Stimulated activated naive CD8-positive, alpha-beta T cell treated with anti-CD3 and anti-CD28 coated beads, Interleukin-15, amount 100 ng/mL, for 72 hours (primary cell): ENCODE measurements at regions not wholly inside any gene's neighbourhood (a gene's known extent, or its start where the extent isn't known, plus 50 kb on each side); places are given as distances from the start of the nearest gene placed in this dataset.
A peak's percentile ranks its signal among the peaks of the same experiment; 100 is the strongest.

Experiments used
- ATAC-seq: fragments of 150-1000 bp; cut with Tn5 transposase; 2 replicates; pipeline ENCODE4 v1.10.0; 2021; ENCODE audit warnings: mild to moderate bottlenecking, moderate library complexity
- DNase-seq, 2 donors: peaks; one replicate each; pipeline ENCODE4 v3.0.0; 2021 to 2022
- H3K27ac Mint-ChIP-seq, 2 donors: one replicate each; pipeline ENCODE4 v1.8.0; 2022; ENCODE audit warnings: mild to moderate bottlenecking in 2 of 2, mixed read lengths in 2 of 2, moderate library complexity in 2 of 2
- H3K27me3 Mint-ChIP-seq: one replicate; pipeline ENCODE4 v1.8.0; 2022; ENCODE audit warnings: mixed read lengths
- H3K4me1 Mint-ChIP-seq: one replicate; pipeline ENCODE4 v1.8.0; 2022; ENCODE audit warnings: mild to moderate bottlenecking, mixed read lengths
- H3K4me3 Mint-ChIP-seq, 2 donors: one replicate each; pipeline ENCODE4 v1.8.0; 2022; ENCODE audit warnings: mild to moderate bottlenecking in 2 of 2, mixed read lengths in 2 of 2, moderate library complexity in 1 of 2
- H3K9me3 Mint-ChIP-seq, 2 donors: one replicate each; pipeline ENCODE4 v1.8.0; 2022; ENCODE audit warnings: mixed read lengths in 2 of 2

DNA sequence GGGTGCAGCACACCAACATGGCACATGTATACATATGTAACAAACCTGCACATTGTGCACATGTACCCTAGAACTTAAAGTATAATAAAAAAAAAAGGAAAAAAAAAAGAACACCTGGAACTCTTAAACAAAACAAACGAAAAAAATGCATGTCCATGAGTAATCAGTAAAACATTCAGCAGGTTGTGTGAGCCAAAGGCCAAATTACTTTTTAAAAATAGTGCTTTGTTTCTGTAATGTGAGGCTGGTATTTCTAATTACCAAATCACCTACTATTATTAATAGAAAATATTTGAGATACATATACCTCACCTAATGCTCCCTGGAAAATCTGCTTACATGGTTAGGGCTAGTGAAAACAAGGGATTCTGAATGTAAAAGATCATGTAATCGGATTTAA lies 294.4 kb upstream of the NR5A2 start:
- no peak for ATAC-seq
- H3K9me3 Mint-ChIP-seq = no peaks in the 10 kb centered on the region
- DNase-seq = no peak
- peaks cover 7% of the 10 kb centered on the region for H3K27me3 Mint-ChIP-seq
- no peak overlapping the region for H3K27ac Mint-ChIP-seq
- no peaks in the 10 kb centered on the region for H3K4me1 Mint-ChIP-seq
- H3K4me3 Mint-ChIP-seq = no peak overlapping the region

DNA sequence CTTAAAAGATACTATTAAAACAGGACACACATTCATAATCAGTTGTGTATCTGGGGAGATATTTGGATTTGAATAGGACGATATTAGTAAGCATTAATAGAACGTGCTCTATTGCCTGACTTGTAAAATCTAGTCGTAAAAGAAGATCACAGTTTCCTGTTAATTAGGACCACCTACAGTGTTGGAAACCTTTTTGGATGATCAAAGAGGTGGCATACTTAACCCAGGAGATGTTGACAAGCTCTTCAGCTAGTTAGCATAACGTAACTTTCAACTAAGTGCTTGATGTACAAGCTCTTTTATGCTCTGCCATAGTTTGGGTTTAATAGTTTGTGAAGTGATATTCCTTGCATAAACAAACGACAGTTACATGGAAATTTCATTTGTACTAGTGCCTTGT lies 293.3 kb upstream of the NR5A2 start:
- H3K27ac Mint-ChIP-seq = no peak overlapping the region
- no peak for DNase-seq
- no peak overlapping the region for H3K4me3 Mint-ChIP-seq
- H3K4me1 Mint-ChIP-seq = no peaks in the 10 kb centered on the region
- peaks cover 4% of the 10 kb centered on the region for H3K27me3 Mint-ChIP-seq
- H3K9me3 Mint-ChIP-seq = no peaks in the 10 kb centered on the region
- ATAC-seq = no peak

DNA sequence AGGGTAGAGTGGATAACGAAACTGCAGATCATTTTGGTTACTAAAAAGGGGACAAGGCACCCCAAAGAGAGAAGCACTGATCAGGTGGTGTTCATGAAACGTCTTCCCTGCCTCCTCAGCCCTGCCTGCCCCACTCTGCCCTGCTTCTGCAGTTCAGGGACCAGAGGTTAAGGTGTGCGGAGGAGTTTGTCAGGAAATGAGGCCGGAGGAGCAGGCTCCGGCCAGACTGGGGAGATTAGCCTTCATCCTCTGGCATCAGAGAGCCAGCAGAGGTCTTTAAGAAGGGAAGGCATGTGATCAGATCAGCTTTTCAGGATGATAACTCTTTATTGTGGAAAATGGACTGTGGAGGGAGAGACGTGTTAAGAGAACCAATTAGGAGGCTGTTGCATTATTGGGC lies 291.9 kb upstream of the NR5A2 start:
- Mint-ChIP-seq H3K9me3 (no peaks in the 10 kb centered on the region), H3K27ac (no peak overlapping the region), H3K27me3 (no peaks in the 10 kb centered on the region), H3K4me1 (no peaks in the 10 kb centered on the region), H3K4me3 (no peak overlapping the region)
- no peak for ATAC-seq
- no peak for DNase-seq

DNA sequence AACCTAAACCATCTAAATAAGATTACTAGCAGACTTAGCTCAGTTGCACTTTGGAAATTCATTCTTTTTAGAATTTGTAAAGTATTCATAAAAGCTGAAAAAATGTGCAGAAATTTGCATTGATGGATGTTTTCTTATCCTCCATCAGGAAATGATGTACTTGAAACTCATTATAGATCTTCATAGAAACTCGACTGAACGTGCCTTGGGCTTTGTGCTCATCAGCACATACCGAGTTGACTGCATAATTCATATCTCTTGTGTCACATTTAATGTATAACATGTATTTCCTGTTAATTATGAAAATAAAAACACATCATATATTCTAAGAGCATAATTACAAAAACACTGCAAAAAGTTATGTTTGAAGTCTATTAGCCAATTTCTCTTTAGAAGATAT lies 290.9 kb upstream of the NR5A2 start:
- no peaks in the 10 kb centered on the region for H3K4me1 Mint-ChIP-seq
- H3K27ac Mint-ChIP-seq = no peak overlapping the region
- DNase-seq (no peak), ATAC-seq (no peak)
- H3K27me3 Mint-ChIP-seq = no peaks in the 10 kb centered on the region
- no peak overlapping the region for H3K4me3 Mint-ChIP-seq
- H3K9me3 Mint-ChIP-seq = no peaks in the 10 kb centered on the region

DNA sequence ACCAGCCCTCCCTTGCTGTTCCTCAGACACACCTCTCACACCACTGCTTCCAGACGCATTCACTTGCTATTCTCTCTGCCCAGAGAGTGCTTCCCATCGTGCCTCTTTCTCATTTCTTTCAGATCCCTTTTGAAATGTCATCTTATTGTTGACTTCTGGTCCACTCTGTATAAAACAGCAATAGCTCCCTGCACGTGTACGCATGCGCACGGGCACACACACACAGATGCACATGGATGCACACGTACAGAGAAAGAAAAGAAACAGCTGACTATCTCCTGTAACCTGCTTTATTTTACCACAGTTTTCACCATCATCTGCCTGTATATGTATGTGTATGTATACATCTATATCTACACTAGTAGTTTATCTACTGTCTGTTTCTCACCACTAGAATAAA lies 285.9 kb upstream of the NR5A2 start:
- H3K4me1 Mint-ChIP-seq = no peaks in the 10 kb centered on the region
- no peak for ATAC-seq
- H3K4me3 Mint-ChIP-seq = no peak overlapping the region
- DNase-seq = no peak
- peaks cover 18% of the 10 kb centered on the region for H3K27me3 Mint-ChIP-seq
- H3K9me3 Mint-ChIP-seq = no peaks in the 10 kb centered on the region
- H3K27ac Mint-ChIP-seq = no peak overlapping the region

DNA sequence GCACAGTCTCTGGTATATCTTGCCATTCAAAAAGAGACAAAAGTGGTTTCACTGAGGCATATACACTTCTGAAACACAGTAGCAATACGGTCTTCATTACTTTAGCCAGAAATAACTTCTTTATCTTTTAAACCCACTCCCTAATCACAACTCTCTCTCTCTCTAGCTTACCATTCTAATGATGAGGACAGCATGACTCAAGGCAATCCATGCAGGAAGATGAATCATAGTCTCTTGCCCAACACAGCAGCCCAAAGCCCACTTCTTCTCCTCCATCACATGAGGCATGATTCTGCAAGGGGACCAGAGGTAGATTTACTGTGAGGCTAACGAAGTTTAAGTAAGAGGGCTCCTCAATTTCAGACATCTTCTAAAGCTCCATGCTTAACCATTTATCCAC lies 285.0 kb upstream of the NR5A2 start:
- peak; percentile 63 for ATAC-seq
- no peak for DNase-seq
- no peaks in the 10 kb centered on the region for H3K4me1 Mint-ChIP-seq

DNA sequence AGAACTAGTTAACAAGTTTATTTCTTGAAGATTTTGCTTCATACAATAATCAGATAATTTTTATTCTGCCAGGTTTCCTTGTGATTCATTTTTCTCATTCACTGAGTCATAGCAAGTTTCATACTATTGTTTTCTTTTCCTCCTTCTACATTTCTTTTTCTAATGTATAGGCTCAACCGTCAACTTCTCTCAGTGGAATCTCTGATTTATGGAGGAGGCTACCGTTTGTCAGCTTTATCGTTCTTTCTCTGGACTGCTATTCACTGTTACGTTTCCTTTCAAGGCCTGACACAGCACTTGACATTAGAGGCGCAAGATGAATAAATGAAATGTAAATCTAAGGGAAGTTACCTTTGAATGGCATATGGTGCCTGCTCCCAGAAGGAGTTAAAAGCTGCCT lies 284.3 kb upstream of the NR5A2 start:
- no peaks in the 10 kb centered on the region for H3K9me3 Mint-ChIP-seq
- no peak overlapping the region for H3K4me3 Mint-ChIP-seq
- no peak for ATAC-seq
- H3K27me3 Mint-ChIP-seq = peaks cover 26% of the 10 kb centered on the region
- H3K4me1 Mint-ChIP-seq = no peaks in the 10 kb centered on the region
- no peak for DNase-seq
- no peak overlapping the region for H3K27ac Mint-ChIP-seq

More for the DNA sequence above, 285.0 kb upstream of the NR5A2 start:
- no peaks in the 10 kb centered on the region for H3K9me3 Mint-ChIP-seq
- peaks cover 21% of the 10 kb centered on the region for H3K27me3 Mint-ChIP-seq
- H3K4me3 Mint-ChIP-seq = no peak overlapping the region
- H3K27ac Mint-ChIP-seq = no peak overlapping the region

DNA sequence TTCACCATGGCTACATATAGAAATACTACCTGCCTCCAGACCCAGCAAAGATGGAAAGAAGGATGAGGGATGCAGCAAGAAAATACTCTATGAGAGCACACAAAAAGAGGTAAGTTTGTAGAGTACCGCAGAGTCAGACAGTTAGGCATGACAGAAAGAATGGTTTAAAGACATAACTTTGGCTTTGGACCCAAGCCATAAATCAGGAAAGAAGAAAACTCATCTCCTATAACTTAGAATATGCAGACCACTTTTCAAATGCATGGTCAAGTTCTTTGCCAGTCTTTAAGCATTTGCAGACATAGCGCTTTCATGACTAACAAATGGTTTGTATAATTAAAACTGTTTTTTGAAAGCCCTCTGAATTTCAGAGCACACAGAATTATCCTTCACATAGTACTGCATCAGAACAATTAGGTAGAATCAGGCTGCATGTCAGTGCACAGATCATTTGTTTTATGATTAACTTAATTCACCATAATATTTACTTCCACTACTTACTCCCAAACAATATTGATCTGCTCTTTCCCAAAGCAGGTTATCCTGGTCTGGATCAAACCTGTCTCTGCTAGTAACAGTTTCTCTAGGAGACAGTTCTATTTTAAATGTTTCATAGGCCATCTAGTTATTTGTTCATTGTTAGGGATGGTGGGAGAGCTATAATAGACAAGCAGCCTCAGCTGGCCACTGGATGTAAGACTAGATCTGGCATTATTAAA lies 280.7 kb upstream of the NR5A2 start:
- no peak overlapping the region for H3K4me3 Mint-ChIP-seq
- H3K4me1 Mint-ChIP-seq = no peaks in the 10 kb centered on the region
- DNase-seq (no peak), ATAC-seq (no peak)
- H3K9me3 Mint-ChIP-seq = no peaks in the 10 kb centered on the region
- peaks cover 27% of the 10 kb centered on the region for H3K27me3 Mint-ChIP-seq
- no peak overlapping the region for H3K27ac Mint-ChIP-seq

DNA sequence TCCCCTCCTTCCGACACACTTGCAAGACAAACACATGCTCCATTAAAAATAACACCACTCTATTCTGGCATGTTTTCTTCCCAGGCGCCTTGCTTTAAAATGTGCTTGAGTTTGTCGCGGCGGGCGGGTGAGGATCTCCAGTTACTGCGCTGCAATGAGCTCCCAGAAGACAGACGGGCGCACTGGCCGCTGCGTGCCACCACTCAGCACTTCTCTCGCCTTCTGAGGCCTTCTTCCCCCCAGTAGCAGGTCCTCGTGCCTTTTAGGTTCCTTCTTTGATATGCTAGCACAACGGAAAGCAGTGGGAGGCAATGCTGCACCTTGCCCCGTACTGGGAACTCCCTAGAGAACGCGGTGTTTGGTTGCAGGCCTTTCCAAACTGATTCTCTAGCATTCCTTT lies 279.5 kb upstream of the NR5A2 start:
- no peaks in the 10 kb centered on the region for H3K4me1 Mint-ChIP-seq
- H3K4me3 Mint-ChIP-seq = no peak overlapping the region
- no peaks in the 10 kb centered on the region for H3K9me3 Mint-ChIP-seq
- DNase-seq (no peak), ATAC-seq (no peak)
- H3K27me3 Mint-ChIP-seq = peaks cover 27% of the 10 kb centered on the region
- no peak overlapping the region for H3K27ac Mint-ChIP-seq

DNA sequence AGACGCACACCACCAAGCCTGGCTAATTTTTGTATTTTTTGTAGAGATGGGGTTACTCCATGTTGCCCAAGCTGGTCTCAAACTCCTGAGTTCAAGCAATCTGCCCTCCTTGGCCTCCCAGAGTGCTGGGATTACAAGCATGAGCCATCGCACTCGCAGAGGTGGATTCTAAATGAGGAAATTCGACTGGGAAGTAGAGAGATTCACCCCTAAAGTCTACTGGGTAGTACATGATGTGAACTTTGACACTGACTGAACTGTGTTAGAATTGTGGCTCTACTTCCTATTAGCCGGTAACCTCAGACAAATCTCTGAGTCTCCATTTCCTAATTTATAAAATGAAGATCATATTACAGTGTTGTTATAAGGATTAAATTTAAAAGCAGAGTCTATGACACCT lies 276.0 kb upstream of the NR5A2 start:
- H3K27ac Mint-ChIP-seq = no peak overlapping the region
- DNase-seq = no peak
- H3K9me3 Mint-ChIP-seq = no peaks in the 10 kb centered on the region
- H3K4me1 Mint-ChIP-seq = no peaks in the 10 kb centered on the region
- peaks cover 14% of the 10 kb centered on the region for H3K27me3 Mint-ChIP-seq
- no peak for ATAC-seq
- no peak overlapping the region for H3K4me3 Mint-ChIP-seq

DNA sequence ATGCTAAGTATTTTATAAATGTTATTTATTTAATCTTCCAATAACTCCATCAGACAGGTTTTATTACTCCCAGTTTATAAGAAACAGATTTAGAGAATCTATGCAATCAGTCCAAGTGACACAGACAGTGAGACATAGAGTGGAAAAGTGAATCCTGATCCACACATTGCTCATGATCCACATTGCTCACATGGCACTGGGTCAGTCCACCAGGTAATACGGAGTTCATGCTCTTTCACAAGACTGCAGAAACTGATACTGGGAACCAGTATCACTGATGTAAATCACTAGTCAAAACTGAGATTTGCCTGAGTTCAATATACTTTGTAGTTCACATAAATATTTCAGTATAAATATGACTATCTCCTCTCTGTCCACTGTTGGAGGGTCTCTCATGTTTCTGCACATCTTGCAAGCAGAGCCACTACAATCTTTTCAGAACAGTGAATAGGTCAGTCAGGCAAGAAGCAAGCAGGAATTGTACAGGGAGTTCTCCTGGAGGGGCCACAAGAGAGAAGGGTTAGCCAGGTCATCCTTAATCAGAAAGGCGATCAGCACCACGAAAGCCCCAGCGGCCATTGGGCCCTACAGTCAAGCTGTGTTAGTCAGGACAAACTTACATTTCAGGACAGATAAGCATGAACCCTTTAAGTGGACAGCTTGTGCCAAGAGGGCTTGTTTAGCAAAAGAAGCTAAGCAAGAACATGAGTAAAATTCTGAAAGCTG lies 275.4 kb upstream of the NR5A2 start:
- Mint-ChIP-seq H3K9me3 (no peaks in the 10 kb centered on the region), H3K4me1 (no peaks in the 10 kb centered on the region), H3K27ac (no peak overlapping the region), H3K4me3 (no peak overlapping the region), H3K27me3 (peaks cover 17% of the 10 kb centered on the region)
- ATAC-seq (no peak), DNase-seq (no peak)

DNA sequence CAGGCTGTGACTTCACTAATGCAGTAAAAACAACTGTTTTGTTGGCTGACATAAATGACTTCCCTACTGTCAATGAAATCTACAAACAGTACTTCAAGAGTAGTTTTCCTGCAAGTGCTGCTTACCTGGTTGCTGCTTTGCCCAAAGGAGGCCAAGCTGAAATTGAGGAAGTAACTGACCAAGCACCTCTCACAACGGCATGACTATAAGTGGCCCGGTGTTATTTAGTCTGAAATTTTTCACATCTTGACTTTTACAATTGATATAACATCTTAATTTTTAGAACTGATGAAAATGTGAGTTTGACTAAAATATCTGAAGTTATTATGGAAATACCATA lies 274.9 kb upstream of the NR5A2 start:
- H3K9me3 Mint-ChIP-seq = no peaks in the 10 kb centered on the region
- H3K27me3 Mint-ChIP-seq = peaks cover 22% of the 10 kb centered on the region
- H3K4me3 Mint-ChIP-seq = no peak overlapping the region

DNA sequence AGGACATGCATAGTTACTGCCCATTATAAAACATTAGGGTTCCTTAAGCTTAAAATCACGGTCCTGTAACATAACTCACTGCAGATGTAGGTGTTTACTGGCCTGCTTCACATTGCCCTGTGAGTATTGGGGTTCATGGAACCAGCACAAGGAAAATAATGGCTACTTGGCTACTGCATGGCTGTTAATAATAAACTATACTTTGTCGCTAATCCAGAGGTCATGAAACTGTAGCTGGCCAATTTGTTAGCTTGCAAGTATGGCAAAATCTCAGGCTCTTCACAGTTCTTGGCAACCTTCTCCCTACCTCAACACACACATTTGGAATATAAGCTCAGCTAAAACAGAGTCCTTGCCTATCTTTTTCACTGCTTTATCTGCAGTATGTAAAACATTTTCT lies 274.0 kb upstream of the NR5A2 start:
- H3K4me3 Mint-ChIP-seq = no peak overlapping the region
- ATAC-seq (no peak), DNase-seq (no peak)
- no peaks in the 10 kb centered on the region for H3K4me1 Mint-ChIP-seq
- peaks cover 19% of the 10 kb centered on the region for H3K27me3 Mint-ChIP-seq
- H3K9me3 Mint-ChIP-seq = no peaks in the 10 kb centered on the region
- H3K27ac Mint-ChIP-seq = no peak overlapping the region

More for the DNA sequence above, 274.9 kb upstream of the NR5A2 start:
- DNase-seq (no peak), ATAC-seq (no peak)
- no peak overlapping the region for H3K27ac Mint-ChIP-seq
- H3K4me1 Mint-ChIP-seq = no peaks in the 10 kb centered on the region

DNA sequence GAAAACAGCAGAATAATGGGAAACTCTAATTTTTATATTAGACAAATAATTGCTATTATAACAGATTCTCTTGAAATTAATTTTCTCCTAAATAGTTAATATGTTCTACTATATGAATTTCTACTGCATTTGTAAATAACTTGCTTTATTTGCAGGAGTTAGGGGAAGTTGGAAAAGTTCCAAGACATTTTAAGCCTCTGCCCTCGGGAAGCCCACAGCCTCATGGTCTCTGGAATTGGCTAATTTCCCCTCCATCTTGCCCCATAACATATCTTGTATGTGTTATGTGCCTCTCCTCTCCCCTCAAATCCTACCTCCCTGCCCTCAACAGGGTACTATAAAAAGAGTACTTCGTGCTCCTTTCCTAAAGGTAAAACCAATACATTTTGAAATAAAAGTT lies 271.4 kb upstream of the NR5A2 start:
- H3K9me3 Mint-ChIP-seq = no peaks in the 10 kb centered on the region
- DNase-seq (no peak), ATAC-seq (no peak)
- H3K4me3 Mint-ChIP-seq = no peak overlapping the region
- peaks cover 27% of the 10 kb centered on the region for H3K27me3 Mint-ChIP-seq
- no peaks in the 10 kb centered on the region for H3K4me1 Mint-ChIP-seq
- no peak overlapping the region for H3K27ac Mint-ChIP-seq

DNA sequence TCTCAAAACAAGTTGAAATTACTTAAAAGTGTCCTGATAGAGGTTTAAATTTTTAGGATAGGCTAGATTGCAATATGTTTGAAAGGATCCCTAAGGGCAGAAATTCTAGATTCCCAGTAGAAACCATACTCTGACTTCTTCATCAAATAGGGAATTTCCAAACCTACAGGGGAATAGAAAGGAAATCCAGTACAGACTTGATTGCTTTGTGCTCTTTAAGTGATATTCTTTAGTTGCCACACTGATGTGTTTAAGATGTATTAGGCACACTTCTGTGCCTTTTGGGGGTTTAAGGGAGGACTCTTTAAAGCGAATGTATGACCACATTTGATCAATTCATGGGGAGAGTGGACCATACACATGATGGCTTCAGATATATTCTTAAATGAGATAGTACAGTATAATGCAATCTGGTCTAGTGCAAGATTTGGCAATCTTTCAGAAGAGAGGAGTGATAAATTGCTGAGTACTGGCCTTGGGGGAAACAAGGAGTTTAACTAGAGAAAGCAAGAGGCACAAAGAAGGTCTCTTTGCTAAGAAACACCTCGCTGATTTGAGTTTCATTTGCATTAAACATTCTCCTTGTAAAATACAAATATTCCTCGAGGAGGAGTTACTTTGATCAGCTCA lies 268.8 kb upstream of the NR5A2 start:
- Mint-ChIP-seq H3K27ac (no peak overlapping the region), H3K4me1 (no peaks in the 10 kb centered on the region), H3K9me3 (no peaks in the 10 kb centered on the region), H3K4me3 (no peak overlapping the region), H3K27me3 (peaks cover 27% of the 10 kb centered on the region)
- ATAC-seq (no peak), DNase-seq (no peak)

DNA sequence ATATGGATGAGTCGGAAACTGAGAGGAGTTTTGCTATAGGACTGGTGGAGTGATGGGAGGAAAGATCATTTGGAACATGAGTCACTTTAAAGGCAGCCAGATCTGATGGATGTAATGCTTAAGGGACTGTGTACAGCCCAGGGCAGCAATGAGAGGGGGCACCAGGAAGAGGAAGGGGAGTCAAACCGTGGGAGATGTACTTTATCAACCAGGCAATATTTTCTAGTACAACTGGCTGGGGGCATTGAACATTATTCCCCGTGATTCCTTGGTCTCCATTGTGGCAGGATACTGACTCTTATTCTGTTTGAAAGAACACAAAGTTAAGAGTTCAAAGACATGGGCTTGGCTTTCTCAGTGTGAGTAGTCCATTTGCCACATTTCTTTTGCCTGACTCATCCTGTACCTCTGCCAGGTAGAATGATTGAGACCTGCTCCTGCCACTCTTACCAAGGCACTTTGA lies 268.2 kb upstream of the NR5A2 start:
- DNase-seq (no peak), ATAC-seq (no peak)
- peaks cover 27% of the 10 kb centered on the region for H3K27me3 Mint-ChIP-seq
- H3K27ac Mint-ChIP-seq = no peak overlapping the region
- H3K4me1 Mint-ChIP-seq = no peaks in the 10 kb centered on the region
- no peaks in the 10 kb centered on the region for H3K9me3 Mint-ChIP-seq
- H3K4me3 Mint-ChIP-seq = no peak overlapping the region
